ENCODE measurements at regions not wholly inside any gene's neighbourhood (a gene's known extent, or its start where the extent isn't known, plus 50 kb on each side); places are given as distances from the start of the nearest gene placed in this dataset.

DNA sequence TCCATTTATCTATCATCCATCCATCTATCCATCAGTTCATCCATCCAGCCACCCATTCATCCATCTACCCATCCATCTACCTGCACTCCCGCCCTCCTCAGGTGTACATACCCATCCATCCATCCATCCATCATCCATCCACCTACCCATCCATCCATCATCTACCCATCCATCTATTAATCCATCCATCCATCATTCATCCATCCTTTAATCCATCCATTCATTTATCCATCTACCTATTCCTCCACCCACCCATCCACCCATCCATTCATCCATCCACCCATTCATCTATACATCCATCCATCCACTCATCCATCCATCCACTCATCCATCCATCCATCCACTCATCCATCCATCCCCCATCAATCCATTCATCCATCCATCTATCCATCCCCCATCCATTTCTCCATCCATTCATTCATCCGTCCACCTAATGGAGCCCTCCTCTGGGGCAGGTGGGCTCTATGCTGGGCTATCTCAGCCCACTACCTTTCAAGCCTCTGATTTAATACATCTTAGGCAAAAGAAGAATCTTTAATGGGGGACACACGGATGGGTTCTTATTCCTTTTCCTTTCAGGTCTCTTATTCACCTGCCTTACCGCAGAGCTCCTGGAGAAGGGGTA is 178.9 kb downstream of the URI1 start:
- TF ChIP-seq POLR2AphosphoS5 (IDR thresholded peaks at IDR 0.05): no peak
- WGBS, 2 donors: 86 to 88% methylated on average over 4 of the region's 4 CpGs

DNA sequence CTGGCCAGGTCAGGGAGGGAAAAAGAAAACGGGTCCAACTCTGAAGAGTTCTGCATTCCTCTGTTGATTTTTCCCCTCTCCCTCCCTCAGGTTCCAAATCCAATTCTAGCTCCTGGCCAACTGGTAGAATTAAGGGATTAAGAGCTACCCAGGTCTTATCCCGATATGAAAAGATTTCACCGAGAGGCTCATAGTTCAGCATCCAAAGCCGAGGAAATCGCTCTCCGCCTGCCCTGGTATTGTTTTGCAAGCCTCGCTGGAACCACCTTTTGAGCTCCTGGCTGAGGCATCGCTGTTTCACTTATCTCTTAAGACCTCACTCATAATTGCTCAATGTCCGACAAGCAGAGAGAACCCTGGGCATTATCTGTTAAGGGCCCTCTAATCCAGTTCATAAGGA is 180.4 kb downstream of the URI1 start:
- H3K4me3 ChIP-seq: no peak overlapping the region
- H3K27ac ChIP-seq: no peak overlapping the region
- ATAC-seq (ENCODE audit: low FRiP score in 2 of 2): no peak
- no peaks in the 10 kb centered on the region for H3K36me3 ChIP-seq
- no peaks in the 10 kb centered on the region for H3K9me3 ChIP-seq
- no peaks in the 10 kb centered on the region for H3K4me1 ChIP-seq
- no peak for TF ChIP-seq CTCF (IDR thresholded peaks at IDR 0.05)
- TF ChIP-seq POLR2A (IDR thresholded peaks at IDR 0.05): no peak
- TF ChIP-seq POLR2AphosphoS5 (IDR thresholded peaks at IDR 0.05): no peak
- no peak for TF ChIP-seq EP300 (IDR thresholded peaks at IDR 0.05)
- WGBS, 2 donors: 69 to 81% methylated on average over 7 to 9 of the region's 9 CpGs
- no peaks in the 10 kb centered on the region for H3K27me3 ChIP-seq
- no peak for DNase-seq

More for the DNA sequence above, 178.9 kb downstream of the URI1 start:
- Histone ChIP-seq H3K27ac (no peak overlapping the region), H3K4me1 (no peaks in the 10 kb centered on the region), H3K9me3 (no peaks in the 10 kb centered on the region), H3K4me3 (no peak overlapping the region), H3K36me3 (no peaks in the 10 kb centered on the region), H3K27me3 (no peaks in the 10 kb centered on the region)
- DNase-seq (no peak), ATAC-seq (ENCODE audit: low FRiP score in 2 of 2) (no peak)

- WGBS, 2 donors: 84 to 90% methylated on average over 13 to 14 of the region's 14 CpGs
- DNase-seq (no peak), ATAC-seq (ENCODE audit: low FRiP score in 2 of 2) (no peak)
- H3K36me3 ChIP-seq: no peaks in the 10 kb centered on the region
- H3K27ac ChIP-seq: no peak overlapping the region
- no peaks in the 10 kb centered on the region for H3K9me3 ChIP-seq
- H3K4me3 ChIP-seq: no peak overlapping the region
- no peaks in the 10 kb centered on the region for H3K4me1 ChIP-seq
- H3K27me3 ChIP-seq: no peaks in the 10 kb centered on the region
- TF ChIP-seq POLR2A (IDR thresholded peaks at IDR 0.05): no peak
- TF ChIP-seq CTCF (IDR thresholded peaks at IDR 0.05): no peak
- TF ChIP-seq POLR2AphosphoS5 (IDR thresholded peaks at IDR 0.05): no peak
- no peak for TF ChIP-seq EP300 (IDR thresholded peaks at IDR 0.05)
These were observed 181.1 kb downstream of the URI1 start for GRCh38 chr19:30123119-30123518.

DNA sequence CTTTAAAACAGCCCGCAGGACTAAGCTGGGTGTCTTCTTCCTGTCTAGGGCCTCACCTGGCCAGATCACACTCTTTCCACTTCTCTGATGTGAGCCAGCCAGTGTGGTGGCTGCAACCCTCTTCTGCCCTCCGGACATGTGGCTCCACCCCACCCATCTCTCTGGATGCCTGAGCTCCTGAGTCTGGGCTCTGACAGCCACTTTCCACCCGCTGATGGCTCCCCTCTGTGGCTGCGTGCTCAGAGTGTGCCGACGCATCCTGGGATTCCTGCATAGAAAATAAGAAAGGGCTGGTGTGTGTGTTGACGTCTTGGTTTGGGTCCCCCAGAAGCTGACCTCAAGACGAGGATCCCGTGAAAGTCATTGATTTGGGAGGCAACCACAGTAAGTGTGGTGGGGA is 181.6 kb downstream of the URI1 start:
- Histone ChIP-seq H3K27ac (no peak overlapping the region), H3K4me3 (no peak overlapping the region), H3K27me3 (no peaks in the 10 kb centered on the region), H3K4me1 (no peaks in the 10 kb centered on the region), H3K36me3 (no peaks in the 10 kb centered on the region), H3K9me3 (no peaks in the 10 kb centered on the region)
- ATAC-seq (ENCODE audit: low FRiP score in 2 of 2) (no peak), DNase-seq (no peak)
- WGBS, 2 donors: 54 to 61% methylated on average over 9 of the region's 9 CpGs
- TF ChIP-seq CTCF (IDR thresholded peaks at IDR 0.05): no peak
- TF ChIP-seq POLR2AphosphoS5 (IDR thresholded peaks at IDR 0.05): no peak
- no peak for TF ChIP-seq EP300 (IDR thresholded peaks at IDR 0.05)
- TF ChIP-seq POLR2A (IDR thresholded peaks at IDR 0.05): no peak

- 71 to 73% methylated on average over 6 of the region's 6 CpGs for WGBS, 2 donors
- Histone ChIP-seq H3K9me3 (no peaks in the 10 kb centered on the region), H3K4me3 (no peak overlapping the region), H3K27ac (no peak overlapping the region), H3K27me3 (no peaks in the 10 kb centered on the region), H3K36me3 (no peaks in the 10 kb centered on the region), H3K4me1 (no peaks in the 10 kb centered on the region)
- DNase-seq (no peak), ATAC-seq (ENCODE audit: low FRiP score in 2 of 2) (no peak)
- no peak for TF ChIP-seq POLR2A (IDR thresholded peaks at IDR 0.05)
- TF ChIP-seq EP300 (IDR thresholded peaks at IDR 0.05): no peak
- TF ChIP-seq POLR2AphosphoS5 (IDR thresholded peaks at IDR 0.05): no peak
- TF ChIP-seq CTCF (IDR thresholded peaks at IDR 0.05): no peak
These were observed 186.2 kb downstream of the URI1 start for GRCh38 chr19:30128211-30128610.

Data from upper lobe of left lung (tissue), 6 donors.